GM18858 (cell line): ENCODE measurements at regions not wholly inside any gene's neighbourhood (a gene's known extent, or its start where the extent isn't known, plus 50 kb on each side); places are given as distances from the start of the nearest gene placed in this dataset.
"Not testable (repeated sequence)": the region's sequence is repeated elsewhere in the genome, so short reads cannot be mapped to it uniquely, and the experiment has no call there.

Experiments
- ATAC-seq: cut with Tn5 transposase; IDR thresholded peaks from one replicate; pipeline ENCODE4 v1.9.1; 2021; ENCODE audit not compliant: unreplicated experiment

- no peak for ATAC-seq
Measured at GRCh38 chr3:101141135-101141534, 147.9 kb upstream of the ABI3BP start.

- ATAC-seq, result no peak
Measured at GRCh38 chr3:101138817-101139216, 145.6 kb upstream of the ABI3BP start.

GRCh38 chr3:101134331-101134730, 141.1 kb upstream of the ABI3BP start:
- no peak for ATAC-seq

- ATAC-seq, result peak; percentile 58
Measured at GRCh38 chr3:101133652-101134051, 140.4 kb upstream of the ABI3BP start.

GRCh38 chr3:101133197-101133596, 140.0 kb upstream of the ABI3BP start:
- not testable (repeated sequence) for ATAC-seq

GRCh38 chr3:101131767-101132166, 138.5 kb upstream of the ABI3BP start:
- no peak for ATAC-seq

GRCh38 chr3:101128786-101129185, 135.6 kb upstream of the ABI3BP start:
- ATAC-seq, result no peak

GRCh38 chr3:101128001-101128400, 134.8 kb upstream of the ABI3BP start:
- no peak for ATAC-seq

GRCh38 chr3:101124125-101124524, 130.9 kb upstream of the ABI3BP start:
- no peak for ATAC-seq

GRCh38 chr3:101123081-101123480, 129.9 kb upstream of the ABI3BP start:
- ATAC-seq, result no peak

- ATAC-seq, result no peak
Measured at GRCh38 chr3:101122681-101123080, 129.5 kb upstream of the ABI3BP start.

- no peak for ATAC-seq
Measured at GRCh38 chr3:101120039-101120438, 126.8 kb upstream of the ABI3BP start.

- no peak for ATAC-seq
Measured at GRCh38 chr3:101119535-101119934, 126.3 kb upstream of the ABI3BP start.

- no peak for ATAC-seq
Measured at GRCh38 chr3:101117980-101118379, 124.8 kb upstream of the ABI3BP start.

GRCh38 chr3:101117465-101117864, 124.2 kb upstream of the ABI3BP start:
- no peak for ATAC-seq

- ATAC-seq, result not testable (repeated sequence)
Measured at GRCh38 chr3:101110295-101110694, 117.1 kb upstream of the ABI3BP start.

- ATAC-seq, result no peak
Measured at GRCh38 chr3:101104321-101104720, 111.1 kb upstream of the ABI3BP start.

- ATAC-seq, result no peak
Measured at GRCh38 chr3:101102678-101103296, 109.6 kb upstream of the ABI3BP start.

- no peak for ATAC-seq
Measured at GRCh38 chr3:101100361-101101009, 107.3 kb upstream of the ABI3BP start.

GRCh38 chr3:101099791-101100190, 106.6 kb upstream of the ABI3BP start:
- ATAC-seq, result no peak

GRCh38 chr3:101096444-101096843, 103.2 kb upstream of the ABI3BP start:
- ATAC-seq, result no peak

- no peak for ATAC-seq
Measured at GRCh38 chr3:101095693-101096430, 102.6 kb upstream of the ABI3BP start.
